B cell (primary cell): ENCODE measurements at regions not wholly inside any gene's neighbourhood (a gene's known extent, or its start where the extent isn't known, plus 50 kb on each side); places are given as distances from the start of the nearest gene placed in this dataset.

ENCODE experiments used
- EZH2 ChIP-seq: IDR thresholded peaks from 2 replicates; pipeline ENCODE4 v1.6.1; 2012; ENCODE audit warnings: borderline replicate concordance, low read depth, mild to moderate bottlenecking, moderate library complexity, low read length; ENCODE audit not compliant: insufficient read depth, poor library complexity, severe bottlenecking
- TF ChIP-seq, protein P1 (sequence below): fragments of 200-600 bp; IDR thresholded peaks from one replicate; pipeline ENCODE4 v1.8.0; 2022; ENCODE audit warnings: antibody characterized with exemption, mild to moderate bottlenecking

DNA sequence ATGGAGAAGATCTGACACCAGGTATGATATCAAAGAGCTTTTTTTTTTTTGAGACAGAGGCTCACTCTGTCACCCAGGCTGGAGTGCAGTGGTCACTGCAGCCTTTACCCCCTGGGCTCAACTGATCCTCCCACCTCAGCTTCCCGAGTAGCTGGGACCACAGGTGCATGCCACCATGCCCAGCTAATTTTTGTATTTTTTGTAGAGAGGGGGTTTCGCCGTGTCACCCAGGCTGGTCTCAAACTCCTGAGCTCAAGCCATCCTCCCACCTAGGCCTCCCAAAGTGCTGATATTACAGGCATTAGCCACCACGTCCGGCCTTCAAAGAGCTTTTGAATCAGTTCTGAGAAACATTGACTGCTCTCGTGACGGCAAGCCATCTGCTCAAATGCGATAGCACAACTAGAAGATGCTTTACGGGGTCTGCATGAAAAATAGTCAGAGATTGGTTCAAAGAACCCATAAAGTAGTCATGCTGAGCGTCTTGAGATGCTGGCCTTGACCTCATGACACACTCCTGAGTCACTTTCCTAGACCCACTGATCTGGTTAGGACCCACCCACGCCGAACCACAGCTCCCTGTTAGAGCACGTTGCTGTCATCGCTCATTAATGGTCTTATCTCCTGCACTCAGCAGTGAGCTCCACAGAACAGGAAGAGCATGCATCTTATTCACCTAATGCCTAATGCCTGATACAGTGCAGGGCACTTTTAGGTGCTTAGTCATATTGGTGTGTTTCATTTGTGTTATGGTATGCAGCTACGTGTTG, 57.0 kb upstream of the NR2F2 start:
- TF ChIP-seq EZH2: no peak
- TF ChIP-seq, protein P1, sequence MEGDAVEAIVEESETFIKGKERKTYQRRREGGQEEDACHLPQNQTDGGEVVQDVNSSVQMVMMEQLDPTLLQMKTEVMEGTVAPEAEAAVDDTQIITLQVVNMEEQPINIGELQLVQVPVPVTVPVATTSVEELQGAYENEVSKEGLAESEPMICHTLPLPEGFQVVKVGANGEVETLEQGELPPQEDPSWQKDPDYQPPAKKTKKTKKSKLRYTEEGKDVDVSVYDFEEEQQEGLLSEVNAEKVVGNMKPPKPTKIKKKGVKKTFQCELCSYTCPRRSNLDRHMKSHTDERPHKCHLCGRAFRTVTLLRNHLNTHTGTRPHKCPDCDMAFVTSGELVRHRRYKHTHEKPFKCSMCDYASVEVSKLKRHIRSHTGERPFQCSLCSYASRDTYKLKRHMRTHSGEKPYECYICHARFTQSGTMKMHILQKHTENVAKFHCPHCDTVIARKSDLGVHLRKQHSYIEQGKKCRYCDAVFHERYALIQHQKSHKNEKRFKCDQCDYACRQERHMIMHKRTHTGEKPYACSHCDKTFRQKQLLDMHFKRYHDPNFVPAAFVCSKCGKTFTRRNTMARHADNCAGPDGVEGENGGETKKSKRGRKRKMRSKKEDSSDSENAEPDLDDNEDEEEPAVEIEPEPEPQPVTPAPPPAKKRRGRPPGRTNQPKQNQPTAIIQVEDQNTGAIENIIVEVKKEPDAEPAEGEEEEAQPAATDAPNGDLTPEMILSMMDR: no peak
